ENCODE measurements at regions not wholly inside any gene's neighbourhood (a gene's known extent, or its start where the extent isn't known, plus 50 kb on each side); places are given as distances from the start of the nearest gene placed in this dataset.
"Not testable (repeated sequence)": the region's sequence is repeated elsewhere in the genome, so short reads cannot be mapped to it uniquely, and the experiment has no call there.

DNA sequence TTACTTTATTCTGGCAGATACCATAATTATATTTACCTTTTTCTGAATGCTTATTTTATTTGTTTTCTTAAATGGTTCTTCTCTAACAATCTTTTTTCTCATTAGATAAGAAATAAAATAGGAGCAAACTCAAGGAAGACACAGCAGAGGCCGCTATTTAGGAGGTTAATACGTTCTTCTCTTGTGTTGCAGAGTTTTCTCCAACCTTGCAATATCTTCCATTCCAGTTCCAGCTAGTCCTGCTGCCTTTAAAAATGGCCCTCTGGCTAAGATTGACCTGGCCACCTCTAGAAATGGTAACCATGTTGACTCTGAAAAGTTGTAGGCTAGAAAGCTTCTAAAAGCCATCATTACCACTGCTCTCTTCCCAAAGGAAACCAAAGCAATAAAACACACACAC lies 718.8 kb downstream of the MAT2B start:
- DNase-seq: no peak

DNA sequence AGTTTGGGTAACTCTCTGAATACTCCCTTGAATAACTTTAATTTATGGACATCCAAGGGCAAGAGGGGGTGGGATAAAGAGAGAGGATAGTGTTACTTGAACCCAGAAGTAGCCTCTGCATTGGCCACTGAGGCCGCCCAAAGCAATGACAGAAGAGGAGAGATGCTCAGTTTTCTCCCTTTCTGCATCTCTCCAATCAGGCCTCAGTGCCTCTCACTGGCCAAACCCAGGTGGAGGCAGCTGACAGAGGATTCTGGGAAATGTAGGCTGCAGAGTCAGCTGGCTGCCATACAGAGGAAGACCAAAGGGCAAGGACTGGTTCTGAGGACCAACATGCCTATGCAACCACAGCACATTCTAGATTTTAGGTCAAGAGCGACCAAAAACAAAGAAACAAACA lies 719.4 kb downstream of the MAT2B start:
- DNase-seq: no peak

DNA sequence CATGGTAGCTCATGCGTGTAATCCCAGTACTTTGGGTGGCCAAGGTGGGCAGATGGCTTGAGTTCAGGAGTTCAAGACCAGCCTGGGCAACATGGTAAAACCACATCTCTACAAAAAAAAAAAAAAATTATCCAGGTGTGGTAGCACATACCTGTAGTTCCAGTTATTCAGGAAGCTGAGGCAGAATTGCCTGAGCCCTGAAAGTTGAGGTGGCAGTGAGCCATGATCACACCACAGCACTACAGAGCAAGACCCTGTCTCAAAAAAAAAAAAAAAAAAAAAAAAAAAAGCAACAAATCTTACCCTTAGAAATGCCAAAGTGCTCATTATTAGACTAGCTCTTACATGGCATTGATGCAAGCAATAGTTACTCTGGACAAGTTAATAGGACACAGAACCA lies 724.9 kb downstream of the MAT2B start:
- DNase-seq: no peak

DNA sequence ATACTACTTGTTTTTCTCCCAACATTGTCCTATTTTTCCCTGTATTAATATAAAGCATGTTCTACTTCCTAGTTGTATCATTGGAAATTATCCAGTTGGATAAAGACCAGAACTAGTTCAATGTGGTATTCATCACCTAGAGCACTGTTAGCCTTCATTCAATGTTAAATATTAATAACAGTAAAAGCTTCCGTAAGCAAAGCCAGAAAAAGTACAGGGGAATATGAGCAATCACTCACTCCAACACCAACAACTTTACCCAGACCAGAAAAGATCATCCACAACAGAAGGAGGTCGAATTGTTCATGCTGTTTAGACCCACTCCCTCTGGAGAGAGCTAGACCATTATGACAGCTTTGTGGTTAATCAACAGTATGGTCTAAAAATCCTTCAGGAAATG lies 728.4 kb downstream of the MAT2B start:
- no peak for DNase-seq

DNA sequence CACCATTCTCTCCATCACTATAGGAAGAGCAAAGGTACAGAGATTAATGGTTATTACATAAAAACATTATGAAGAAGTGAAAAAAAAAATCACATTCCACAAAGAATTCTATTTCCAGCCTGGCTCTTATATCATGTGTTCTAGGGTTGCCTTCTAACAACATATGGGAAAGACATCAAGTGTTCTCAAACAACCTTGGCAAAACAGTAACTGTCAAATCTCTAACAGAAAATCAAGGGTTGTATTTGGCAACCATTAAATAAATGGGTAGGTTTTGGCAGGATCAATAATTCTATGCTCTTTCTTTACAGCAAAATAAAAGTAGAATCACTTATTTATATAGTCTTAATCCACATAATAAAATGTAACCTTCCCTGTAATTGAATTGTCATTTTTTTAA lies 728.9 kb downstream of the MAT2B start:
- no peak for DNase-seq

DNA sequence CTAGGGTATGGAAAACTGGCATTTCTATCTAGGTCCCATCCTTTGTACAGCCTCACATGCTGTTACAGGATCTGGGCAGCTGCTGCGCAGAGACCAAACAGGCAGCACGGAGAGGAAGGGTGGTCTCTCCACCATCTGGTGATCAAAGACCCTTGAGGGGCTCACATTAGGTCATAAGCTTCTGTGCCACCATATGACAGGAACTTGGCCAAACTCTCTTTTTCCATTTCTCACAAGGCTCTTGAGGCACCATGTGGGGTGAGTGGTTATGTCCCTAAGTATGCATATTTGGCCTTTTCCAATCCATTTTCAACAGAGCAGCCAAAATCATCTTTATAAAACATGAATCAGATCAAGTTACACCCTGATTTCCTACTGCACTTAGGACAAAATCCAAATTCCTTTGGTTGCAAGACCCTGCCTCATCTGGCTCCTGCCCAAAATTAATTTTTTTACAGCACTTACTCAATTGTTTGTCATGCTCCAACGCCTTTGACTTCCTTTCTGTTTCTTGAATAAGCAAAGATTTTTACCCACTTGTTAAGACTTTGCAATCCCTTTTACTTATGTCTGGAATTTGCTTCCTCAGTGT lies 730.0 kb downstream of the MAT2B start:
- DNase-seq: no peak

DNA sequence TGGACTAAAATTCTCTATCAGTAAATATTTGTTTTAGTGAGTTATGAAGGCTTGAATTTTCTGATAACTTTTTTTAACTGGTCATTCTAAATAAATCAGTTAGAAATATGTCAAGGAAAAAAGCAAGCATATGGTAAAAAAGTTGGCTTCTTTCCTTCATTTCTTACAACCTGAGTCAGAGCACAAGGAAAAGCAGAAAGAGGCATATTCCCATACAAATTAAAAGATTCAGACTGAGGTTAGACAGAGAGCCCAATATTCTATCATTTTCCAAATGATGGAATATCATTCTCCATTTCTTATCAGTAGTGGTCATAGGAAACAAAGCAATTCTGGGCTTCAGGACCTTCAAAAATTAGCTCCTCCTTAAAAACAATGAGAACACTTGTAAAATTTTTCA lies 732.1 kb downstream of the MAT2B start:
- DNase-seq: no peak

DNA sequence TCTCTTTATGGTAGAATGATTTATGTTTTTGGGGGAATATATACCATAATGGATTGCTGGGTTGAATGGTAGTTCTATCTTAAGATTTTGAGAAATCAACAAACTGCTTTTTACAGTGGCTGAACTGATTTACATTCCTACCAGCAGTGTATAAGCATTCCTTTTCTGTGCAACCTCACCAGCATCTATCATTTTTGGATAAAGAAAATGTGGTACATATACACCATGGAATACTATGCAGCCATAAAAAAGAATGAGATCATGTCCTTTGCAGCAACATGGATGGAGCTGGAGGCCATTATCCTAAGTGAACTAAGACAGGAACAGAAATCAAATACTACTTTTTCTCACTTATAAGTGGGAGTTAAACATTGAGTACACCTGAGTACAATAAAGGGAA lies 746.4 kb downstream of the MAT2B start:
- DNase-seq: not testable (repeated sequence)

DNA sequence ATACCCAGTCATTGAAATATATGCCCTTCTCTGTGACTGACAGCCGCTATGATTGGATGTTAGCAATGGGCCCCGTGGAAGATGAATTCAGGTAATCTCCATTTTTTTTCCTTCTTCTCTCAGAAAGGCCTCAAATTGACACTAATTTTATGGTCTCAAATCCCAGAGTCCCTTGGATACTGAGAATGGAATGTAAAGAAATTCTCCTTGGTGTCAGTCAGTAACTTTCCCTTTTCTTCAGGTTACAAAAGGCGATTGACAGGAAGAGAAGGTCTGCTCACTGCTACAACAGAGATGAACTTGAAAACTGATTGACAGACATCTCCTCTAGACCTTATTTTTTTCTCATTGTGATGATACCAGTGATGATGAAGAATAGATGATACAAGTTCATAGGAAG lies 748.3 kb downstream of the MAT2B start:
- DNase-seq: no peak

DNA sequence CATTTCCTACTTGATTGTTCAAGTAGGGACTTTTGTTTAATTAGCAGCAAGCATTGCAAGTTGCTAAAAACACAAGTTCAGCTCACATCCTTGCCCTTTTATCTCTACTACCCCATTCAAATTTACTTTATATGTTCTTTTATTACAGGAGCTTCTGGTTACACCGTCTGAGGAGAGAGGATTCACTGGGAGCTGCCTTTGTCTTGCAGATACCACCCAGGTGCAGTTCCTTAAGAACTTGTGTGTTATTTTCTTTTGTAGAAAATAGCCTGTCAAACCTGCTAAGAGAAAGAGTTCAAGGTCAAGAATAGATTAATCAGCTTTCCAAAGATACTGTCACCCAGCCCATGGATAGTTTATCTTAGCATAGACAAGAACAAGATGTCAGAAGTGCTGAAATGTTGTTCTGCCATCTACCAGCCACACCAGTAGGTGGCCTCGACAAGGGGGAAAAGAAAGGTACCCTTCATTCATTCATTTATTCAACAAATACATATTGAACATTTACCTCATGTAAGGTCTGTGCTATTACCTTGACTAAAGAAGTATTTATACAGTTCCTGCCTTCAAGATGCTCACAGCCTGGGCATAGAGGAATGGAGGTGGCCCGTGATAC lies 750.3 kb downstream of the MAT2B start:
- no peak for DNase-seq

DNA sequence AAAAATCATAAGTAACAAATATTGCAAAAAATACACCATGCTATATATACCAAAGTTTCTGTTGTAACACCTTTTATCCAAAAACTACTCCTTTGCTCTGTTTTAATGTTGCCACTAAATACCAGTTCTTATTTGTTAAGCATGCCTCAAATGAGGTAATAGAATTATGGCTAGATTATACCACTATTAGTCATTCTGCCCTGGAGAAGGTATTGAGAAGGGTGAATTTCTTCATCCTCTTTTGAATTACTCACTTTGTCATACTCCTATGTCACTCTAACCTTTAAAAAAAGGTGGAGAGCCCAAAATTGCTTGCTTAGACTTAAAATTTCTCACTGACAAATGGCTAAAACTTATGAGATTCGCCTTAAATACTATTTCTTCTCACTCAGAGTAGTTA lies 750.9 kb downstream of the MAT2B start:
- no peak for DNase-seq

DNA sequence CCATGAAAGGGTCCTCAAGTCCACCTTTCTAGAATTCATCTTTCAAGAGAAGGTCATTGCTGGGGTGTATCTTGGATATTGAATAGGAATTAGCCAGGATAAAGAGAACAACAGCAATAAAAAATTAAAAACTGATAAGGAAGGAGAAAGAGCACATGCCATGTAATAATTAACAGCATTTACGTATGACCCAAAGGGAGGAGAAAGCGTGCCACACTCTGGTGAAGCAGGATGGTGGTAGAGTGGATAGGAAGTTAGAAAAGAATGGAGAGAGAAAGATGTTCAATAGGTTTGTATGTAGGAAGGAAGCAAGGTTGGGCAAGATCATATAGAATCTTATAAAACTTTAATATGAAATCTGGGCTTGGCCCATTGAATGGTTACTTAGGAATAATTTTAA lies 751.5 kb downstream of the MAT2B start:
- DNase-seq: no peak

DNA sequence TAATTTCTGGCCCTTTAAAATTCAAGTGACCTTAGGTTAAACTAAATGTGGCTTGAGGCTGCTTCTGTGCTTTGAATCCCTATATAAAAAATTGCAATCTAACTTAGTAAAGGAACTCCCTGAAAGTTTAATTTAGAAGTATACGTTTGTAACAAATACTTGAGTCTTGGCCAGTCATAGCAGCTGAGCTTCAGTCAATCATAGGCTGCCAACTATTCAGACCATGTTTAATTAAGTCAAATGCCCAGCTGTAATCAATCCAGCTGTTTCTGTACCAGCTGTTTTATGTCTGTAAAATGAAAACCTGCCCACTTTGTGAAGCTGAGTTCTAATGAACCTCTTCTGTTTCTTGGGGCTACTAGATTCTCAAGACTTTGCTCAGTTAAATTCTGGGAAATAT lies 760.1 kb downstream of the MAT2B start:
- DNase-seq: no peak

DNA sequence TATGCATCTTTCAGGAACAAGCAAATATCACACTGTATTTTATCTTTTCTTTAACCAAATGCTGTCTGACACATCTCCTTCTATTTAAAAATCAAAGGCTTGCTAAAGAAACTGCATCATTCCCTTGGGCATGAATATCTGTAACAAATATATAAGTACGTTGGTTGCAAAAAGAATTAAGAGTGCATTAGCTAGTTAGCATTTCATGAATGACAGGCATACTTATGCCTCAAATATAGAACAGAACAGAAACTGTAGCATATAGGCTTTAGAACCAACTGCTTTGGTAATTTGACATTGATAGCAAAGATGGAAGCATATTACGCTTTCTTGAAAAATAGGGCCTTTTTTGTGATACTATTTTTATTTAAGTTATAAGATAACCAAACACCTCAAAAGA lies 761.2 kb downstream of the MAT2B start:
- DNase-seq: no peak

DNA sequence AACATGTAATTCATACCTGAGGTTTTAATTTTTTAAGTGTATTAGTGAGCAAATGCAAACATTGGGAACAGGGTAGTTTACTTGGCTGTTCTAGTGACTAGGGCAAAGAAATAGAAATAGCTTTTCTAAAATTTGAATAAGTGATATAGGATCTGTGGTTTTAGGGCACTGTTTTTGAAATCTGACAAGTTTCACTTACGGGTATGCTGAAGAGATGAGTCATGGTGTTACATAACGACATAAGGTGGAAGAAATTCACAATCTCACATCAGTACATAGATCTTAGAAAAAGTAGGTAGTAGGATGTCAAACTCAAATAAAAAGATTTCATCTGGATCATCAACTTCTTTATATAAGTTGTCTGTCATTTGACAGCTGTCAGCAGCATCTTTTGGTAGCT lies 772.3 kb downstream of the MAT2B start:
- DNase-seq: no peak

DNA sequence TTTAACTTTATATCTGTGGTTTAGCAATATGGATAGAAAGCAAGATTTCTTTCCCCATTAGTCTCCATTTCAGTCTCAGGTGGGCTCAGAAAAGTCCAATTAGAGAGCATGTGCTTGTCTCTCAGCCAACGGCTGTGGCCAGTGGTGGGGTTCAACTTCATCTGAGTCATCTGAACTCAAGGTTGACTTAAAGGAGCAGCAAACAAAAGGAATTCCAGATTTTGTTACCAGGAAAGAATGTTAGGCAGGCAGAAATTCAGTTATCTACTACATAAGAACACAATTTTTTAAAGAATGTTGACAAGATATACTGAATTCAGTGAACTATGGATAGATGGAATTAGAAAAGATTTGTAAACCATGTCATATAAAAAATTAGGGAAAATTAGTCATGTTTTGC lies 784.1 kb downstream of the MAT2B start:
- no peak for DNase-seq

DNA sequence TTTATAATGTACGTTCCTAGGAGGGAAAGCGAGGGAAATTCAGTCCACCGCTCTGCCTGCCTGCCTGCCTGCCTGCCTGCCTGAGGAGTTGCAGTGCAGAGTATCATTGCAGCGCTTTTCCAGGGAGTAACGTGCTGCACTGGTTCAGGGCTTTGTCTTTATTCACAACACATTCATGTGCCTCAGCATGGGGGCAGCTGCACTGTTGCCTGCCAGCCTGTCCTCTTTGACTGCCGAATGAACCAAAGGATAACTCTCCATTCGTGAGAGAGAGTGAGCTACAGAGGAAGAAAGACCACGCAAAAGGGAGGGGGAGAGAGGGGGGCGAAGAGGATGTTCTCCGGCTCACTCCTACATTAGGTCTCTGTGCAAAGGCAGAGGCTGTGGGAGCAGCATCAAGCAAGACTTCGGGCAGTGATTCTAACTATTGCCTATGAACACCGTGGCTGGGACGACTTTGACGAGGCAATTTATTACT lies 791.2 kb downstream of the MAT2B start:
- no peak for DNase-seq

DNA sequence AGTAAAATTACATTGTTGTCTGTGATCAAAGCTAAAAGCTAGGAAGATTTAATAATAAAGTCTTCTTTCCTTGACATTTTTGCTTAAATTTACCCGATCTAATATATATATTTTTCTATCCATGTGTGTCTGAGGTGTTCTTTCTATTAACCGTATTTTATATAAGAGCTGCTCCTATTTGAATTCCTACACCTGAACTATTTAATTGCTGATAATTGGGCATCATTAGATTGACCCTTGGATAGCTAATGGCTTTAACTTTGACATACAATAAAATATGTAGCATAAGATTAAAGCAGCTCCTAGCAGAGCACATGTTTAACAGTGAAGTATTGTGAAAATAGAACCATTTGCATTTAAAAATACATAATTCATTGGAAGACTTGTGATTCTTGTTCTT lies 792.7 kb downstream of the MAT2B start:
- DNase-seq: no peak

DNA sequence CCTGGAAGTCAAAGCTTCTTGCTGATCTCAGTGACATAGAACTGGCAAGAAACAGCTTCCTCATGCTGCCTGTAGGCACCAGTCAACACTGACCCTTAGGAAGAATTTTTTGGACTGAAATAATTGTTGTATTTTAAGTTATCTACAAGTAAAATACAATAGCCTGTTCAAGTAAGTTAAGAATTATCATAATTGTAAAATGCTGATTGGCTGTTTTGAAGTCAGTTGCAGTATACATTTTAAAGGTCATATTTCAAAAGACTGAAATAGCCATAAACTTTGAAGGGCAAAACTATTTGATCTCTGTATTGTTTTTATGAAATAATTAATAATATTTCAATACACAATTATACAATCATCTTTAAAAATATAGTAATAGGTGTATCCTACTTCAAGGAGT lies 794.9 kb downstream of the MAT2B start:
- DNase-seq: no peak

DNA sequence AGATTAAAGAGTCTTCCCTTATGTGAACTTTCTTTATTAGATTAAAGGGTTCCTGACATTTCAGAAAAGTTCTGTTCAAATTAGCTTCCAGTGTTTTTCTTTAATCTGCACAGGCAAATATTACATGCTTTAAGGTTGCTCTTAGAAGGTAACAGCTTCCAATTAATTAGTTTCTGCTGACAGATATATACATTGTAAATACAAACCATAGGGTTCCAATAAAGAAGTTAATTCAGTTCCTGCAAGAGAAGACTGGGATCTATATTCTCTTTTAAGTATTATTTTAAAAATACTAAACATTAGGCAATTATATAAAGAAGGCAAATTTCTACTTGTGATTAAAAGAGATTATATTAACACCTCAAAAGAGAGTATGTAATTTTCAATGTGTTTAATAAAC lies 795.7 kb downstream of the MAT2B start:
- DNase-seq: no peak

DNA sequence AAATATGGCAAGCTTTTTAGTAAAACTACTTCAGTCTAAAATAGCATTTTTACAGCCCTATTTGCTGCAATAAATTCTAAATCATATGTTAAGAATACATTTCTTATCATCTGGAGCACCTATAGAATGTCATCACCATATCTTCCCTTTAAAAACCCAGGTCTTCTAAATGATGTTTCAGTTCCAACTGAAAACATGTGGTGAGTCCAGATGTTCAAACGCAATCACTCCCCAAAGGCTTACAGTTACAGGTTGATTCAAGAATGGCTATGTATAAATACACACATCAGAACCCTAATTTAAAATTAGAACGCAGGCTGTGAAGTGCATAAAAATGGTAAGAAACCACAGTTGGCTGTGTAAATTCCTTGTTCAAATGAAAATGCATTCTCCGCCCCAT lies 796.3 kb downstream of the MAT2B start:
- no peak for DNase-seq

DNA sequence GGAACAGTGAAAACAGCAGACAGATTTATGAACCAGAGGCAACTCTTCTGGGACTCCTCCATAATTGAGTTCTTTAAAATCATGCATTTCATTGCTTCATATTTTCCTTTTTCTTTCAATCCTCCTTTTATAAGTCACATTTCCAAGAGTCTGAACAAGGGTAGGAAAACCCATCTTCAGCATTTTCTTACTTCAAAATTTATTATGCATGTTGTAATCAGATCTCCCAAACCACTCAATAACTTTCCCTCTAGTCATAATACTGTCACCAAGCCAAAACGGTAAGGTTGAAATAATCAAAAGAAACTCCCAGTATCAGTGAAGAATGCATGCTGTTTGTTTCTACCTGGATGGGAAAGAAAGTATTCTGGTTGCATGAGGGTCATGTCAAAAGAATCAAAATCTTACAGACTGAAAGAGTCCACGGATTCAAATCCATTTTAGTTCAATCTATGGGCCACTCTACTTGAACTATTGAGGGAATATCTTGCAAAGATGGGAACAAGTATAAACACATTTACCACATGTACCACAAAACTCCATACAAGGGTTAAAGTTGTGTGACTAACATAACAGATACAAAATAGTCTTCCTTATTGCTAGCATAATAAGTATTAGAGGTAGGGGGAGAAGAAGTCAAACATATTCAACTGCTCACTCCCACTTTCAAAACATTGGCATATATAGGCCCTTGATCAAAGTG lies 797.3 kb downstream of the MAT2B start:
- no peak for DNase-seq

DNA sequence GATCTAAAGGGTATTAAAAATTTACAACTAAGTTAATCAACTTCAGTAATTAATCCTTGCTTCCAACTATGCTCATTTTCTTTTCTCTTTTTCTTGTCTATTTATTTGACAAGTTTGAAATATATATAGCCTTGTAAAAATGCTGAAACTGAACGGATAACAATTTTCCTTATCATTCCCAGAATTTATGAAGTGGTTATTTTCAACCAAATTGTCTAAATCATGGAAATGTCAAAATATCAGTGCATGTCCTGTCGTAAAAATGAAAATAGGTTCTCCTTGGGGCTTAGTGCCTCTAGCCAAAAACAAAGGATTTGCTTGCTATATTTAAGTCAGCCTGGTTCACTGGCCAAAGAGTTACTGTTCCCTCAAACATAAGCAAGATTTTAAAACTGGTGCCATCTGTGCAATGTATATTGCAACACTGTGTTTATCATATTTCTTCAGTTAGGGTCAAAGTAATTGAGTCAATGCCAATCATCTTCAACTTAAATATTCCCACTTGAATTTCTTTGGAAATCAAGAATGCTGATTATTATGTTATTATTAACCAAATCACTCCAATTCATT lies 798.3 kb downstream of the MAT2B start:
- no peak for DNase-seq

DNA sequence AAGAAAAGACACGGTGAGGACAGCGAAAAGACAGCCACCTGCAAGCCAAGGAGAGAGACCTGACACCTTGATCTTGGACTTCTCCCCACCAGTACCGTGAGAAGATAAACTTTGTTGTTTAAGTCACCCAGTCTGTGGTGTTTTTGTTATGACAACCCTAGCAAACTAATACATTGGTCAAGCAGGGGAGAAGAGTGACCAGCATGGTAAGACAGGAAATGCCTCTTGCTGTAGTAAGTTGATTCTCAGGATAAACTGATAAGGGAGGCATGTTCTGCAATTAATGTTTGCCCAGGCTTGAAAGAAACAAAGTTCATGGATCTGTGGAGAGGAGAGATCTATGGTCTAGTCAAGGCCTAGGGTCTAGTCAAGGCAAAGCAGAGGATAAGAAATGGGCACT lies 801.2 kb downstream of the MAT2B start:
- no peak for DNase-seq
